HepG2 (cell line): ENCODE measurements at regions not wholly inside any gene's neighbourhood (a gene's known extent, or its start where the extent isn't known, plus 50 kb on each side); places are given as distances from the start of the nearest gene placed in this dataset.
"Not testable (repeated sequence)": the region's sequence is repeated elsewhere in the genome, so short reads cannot be mapped to it uniquely, and the experiment has no call there.

Experiments used
- ATAC-seq: fragments of 200-7000 bp; cut with Tn5 transposase; 3 replicates; pipeline ENCODE4 v1.9.1; 2020; ENCODE audit warnings: mild to moderate bottlenecking, moderate library complexity
- BruUV-seq: library from RNA; stranded (reverse); fragments of 400-500 nt; replicated peaks from 2 replicates; lab custom pipeline; 2021; lab: Mats Ljungman, UMichigan
- CTCF ChIA-PET: fragments of 300-600 bp; formaldehyde crosslinking; extraction: SDS; loops from one replicate; lab custom pipeline; 2021; ENCODE audit warnings: low total read pairs, inconsistent platforms, low intra/inter-chr PET ratio; lab: Yijun Ruan, JAX
- POLR2A ChIA-PET: fragments of 350-600 bp; sonication (Branson Sonifier 250); formaldehyde crosslinking; loops from one replicate; lab custom pipeline; 2020; ENCODE audit warnings: antibody characterized with exemption, inconsistent platforms; lab: Yijun Ruan, JAX
- DNase-seq: peaks from one replicate; pipeline ENCODE4 v3.0.0-alpha.2; 2015; ENCODE audit warnings: low spot score
- FAIRE-seq: peaks from 3 replicates; lab custom pipeline; 2011; peaks lifted over from hg19 to GRCh38; lab: Jason Lieb, UNC
- H2AFZ ChIP-seq: one replicate; pipeline ENCODE4 v1.6.1; 2011; ENCODE audit warnings: low read length, inconsistent platforms
- H3K27ac ChIP-seq: fragments of 300-600 bp; 3 replicates; pipeline ENCODE4 v1.8.0; 2011; ENCODE audit warnings: mixed run types, mild to moderate bottlenecking, mixed read lengths, low read length, inconsistent platforms; ENCODE audit not compliant: insufficient read depth; ENCODE audit errors: extremely low read length
- H3K27me3 ChIP-seq, 2 experiments: fragments of 200-600 bp in 1 of 2; 2 replicates in 1 of 2; 3 replicates in 1 of 2; pipeline versions ENCODE4 v1.6.0 to v1.8.0; 2011; ENCODE audit warnings: low read length in 2 of 2, mild to moderate bottlenecking in 2 of 2, moderate library complexity in 2 of 2, inconsistent platforms in 1 of 2; ENCODE audit not compliant: insufficient read depth in 2 of 2, control insufficient read depth in 1 of 2
- H3K36me3 ChIP-seq, 2 experiments: fragments of 200-600 bp in 1 of 2; replicated peaks in 1 of 2; 2 replicates in 1 of 2; 3 replicates in 1 of 2; pipeline versions ENCODE4 v1.5.1 to v1.8.0; 2011; ENCODE audit warnings: low read length in 2 of 2, inconsistent platforms in 1 of 2; ENCODE audit not compliant: insufficient read depth in 2 of 2, control insufficient read depth in 1 of 2
- H3K4me1 ChIP-seq: 2 replicates; pipeline ENCODE4 v1.5.1; 2012; ENCODE audit warnings: low read length, inconsistent platforms; ENCODE audit not compliant: insufficient read depth
- H3K4me2 ChIP-seq: 2 replicates; pipeline ENCODE4 v1.6.0; 2011; ENCODE audit warnings: low read depth, low read length, inconsistent platforms
- H3K4me3 ChIP-seq, 3 experiments: fragments of 200-600 bp in 1 of 3; sonication (generic), shearing (Covaris generic) in 1 of 3; replicated peaks in 1 of 3; 2 replicates each; pipeline ENCODE4 v1.5.1; 2011 to 2016; ENCODE audit warnings: low read length in 3 of 3, inconsistent platforms in 2 of 3, low read depth in 2 of 3, mild to moderate bottlenecking in 2 of 3, control low read depth in 1 of 3, mixed read lengths in 1 of 3; ENCODE audit not compliant: insufficient read depth in 1 of 3
- H3K79me2 ChIP-seq: one replicate; pipeline ENCODE4 v1.6.1; 2011; ENCODE audit warnings: low read length, inconsistent platforms; ENCODE audit not compliant: insufficient read depth
- H3K9ac ChIP-seq: 2 replicates; pipeline ENCODE4 v1.6.0; 2011; ENCODE audit warnings: mild to moderate bottlenecking, low read depth, low read length, inconsistent platforms; ENCODE audit not compliant: insufficient read depth
- H3K9me3 ChIP-seq: 2 replicates; pipeline ENCODE4 v1.5.1; 2012; ENCODE audit warnings: mild to moderate bottlenecking, low read length
- H4K20me1 ChIP-seq: 2 replicates; pipeline ENCODE4 v1.6.0; 2011; ENCODE audit warnings: inconsistent platforms, mild to moderate bottlenecking, low read length, moderate library complexity; ENCODE audit not compliant: insufficient read depth
- CREB1 ChIP-seq, 2 experiments: fragments of 450-650 bp in 1 of 2; IDR thresholded peaks; 2 replicates each; pipeline ENCODE4 v1.6.1; 2016 to 2017; ENCODE audit warnings: control low read depth in 1 of 2, mild to moderate bottlenecking in 1 of 2, missing compliant biosample characterization in 1 of 2, missing genetic modification characterization in 1 of 2
- GTF2F1 ChIP-seq: fragments of 150-350 bp; IDR thresholded peaks from 2 replicates; pipeline ENCODE4 v1.6.1; 2014; ENCODE audit warnings: low read length
- HNRNPH1 ChIP-seq: fragments of 200-400 bp; formaldehyde crosslinking; optimal IDR thresholded peaks from 2 replicates; pipeline ENCODE3; 2017; ENCODE audit warnings: mild to moderate bottlenecking, low read depth, low read length
- RARG ChIP-seq: sonication (generic); formaldehyde crosslinking; IDR thresholded peaks from 2 replicates; pipeline ENCODE4 v1.4.0; 2020; ENCODE audit warnings: low read depth, mild to moderate bottlenecking, missing genetic modification reagents
- SALL1 ChIP-seq: sonication (generic); formaldehyde crosslinking; IDR thresholded peaks from 2 replicates; pipeline ENCODE4 v1.8.0; 2022; ENCODE audit warnings: mild to moderate bottlenecking, missing genetic modification reagents
- TAF1 ChIP-seq: sonication (generic); formaldehyde crosslinking; IDR thresholded peaks from 2 replicates; pipeline ENCODE4 v1.4.0; 2020; ENCODE audit warnings: missing genetic modification reagents
- WGBS: methylation state at CpG from one replicate; pipeline ENCODE4 v1.1.6; 2017; ENCODE audit warnings: low lambda C conversion rate; 5-methylcytosine and 5-hydroxymethylcytosine counted together
- in situ Hi-C: cut with HindIII; loops from 2 replicates; pipeline ENCODE4 v1.10.0; 2017; ENCODE audit warnings: low pct_unique_long_range_greater_than_20kb; ENCODE audit not compliant: extremely low pct_ligation_motif_present
- intact Hi-C: fragments of 100-400 bp; cut with micrococcal nuclease; formaldehyde crosslinking; loops from one replicate; pipeline ENCODE4 v1.10.0; 2022; ENCODE audit not compliant: unreplicated experiment
- TF ChIP-seq, protein P1 (sequence below): sonication (generic); formaldehyde crosslinking; IDR thresholded peaks from 2 replicates; pipeline ENCODE4 v1.5.0; 2020; ENCODE audit warnings: missing genetic modification reagents

DNA sequence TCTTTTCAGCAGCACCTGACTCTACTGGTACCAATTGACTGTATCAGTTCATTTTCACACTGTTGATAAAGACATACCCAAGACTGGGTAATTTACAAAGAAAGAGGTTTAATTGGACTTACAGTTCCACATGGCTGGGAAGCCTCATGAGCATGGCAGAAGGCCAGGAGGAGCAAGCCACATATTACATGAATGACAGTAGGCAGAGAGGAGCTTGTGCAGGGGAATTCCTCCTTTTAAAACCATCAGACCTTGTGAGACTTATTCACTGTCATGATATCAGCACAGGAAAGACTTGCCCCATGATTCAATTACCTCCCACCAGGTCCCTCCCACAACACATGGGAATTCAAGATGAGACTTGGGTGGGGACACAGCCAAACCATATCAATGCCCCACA, 458.8 kb downstream of the GRIA2 start:
- DNase-seq, BruUV-seq, H3K4me2 ChIP-seq, H3K9ac ChIP-seq, intact Hi-C loops, H3K4me3 ChIP-seq, POLR2A ChIA-PET, H3K9me3 ChIP-seq, FAIRE-seq, H3K27ac ChIP-seq, H4K20me1 ChIP-seq, H3K79me2 ChIP-seq, H3K36me3 ChIP-seq, ATAC-seq, in situ Hi-C loops, H3K27me3 ChIP-seq, H2AFZ ChIP-seq, H3K4me1 ChIP-seq, CTCF ChIA-PET: not testable (repeated sequence)

DNA sequence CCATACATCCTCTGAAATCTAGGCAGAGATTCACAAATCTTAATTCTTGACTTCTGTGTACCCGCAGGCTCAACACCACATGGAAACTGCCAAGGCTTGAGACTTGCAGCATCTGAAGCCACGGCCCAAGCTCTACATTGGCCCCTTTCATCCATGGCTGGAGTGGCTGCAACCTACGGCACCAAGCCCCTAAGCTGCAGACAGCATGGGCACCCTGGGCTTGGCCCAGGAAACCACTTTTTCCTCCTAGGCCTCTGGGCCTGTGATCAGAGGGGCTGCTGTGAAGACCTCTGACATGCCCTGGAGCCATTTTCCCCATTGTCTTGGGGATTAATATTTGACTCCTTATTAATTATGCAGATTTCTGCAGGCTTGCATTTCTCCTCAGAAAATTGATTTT, 457.9 kb downstream of the GRIA2 start:
- no peak overlapping the region for H3K9ac ChIP-seq
- 46% methylated on average over 2 of the region's 3 CpGs for WGBS
- ATAC-seq = no peak

More for the DNA sequence above, 457.9 kb downstream of the GRIA2 start:
- Histone ChIP-seq H3K4me1 (no peaks in the 10 kb centered on the region), H4K20me1 (no peaks in the 10 kb centered on the region), H3K4me2 (no peak overlapping the region), H3K79me2 (no peaks in the 10 kb centered on the region), H3K36me3 (no peaks in the 10 kb centered on the region), H2AFZ (no peak overlapping the region), H3K9me3 (no peaks in the 10 kb centered on the region), H3K27ac (no peak overlapping the region), H3K4me3 (no peak overlapping the region), H3K27me3 (no peaks in the 10 kb centered on the region)
- BruUV-seq = no TSS peak
- ChIA-PET POLR2A (no interaction called here), CTCF (no interaction called here)
- in situ Hi-C loops = no loop called here
- DNase-seq (no peak), FAIRE-seq (no peak)
- intact Hi-C loops = no loop called here
- TF ChIP-seq HNRNPH1 = no peak
- TF ChIP-seq, protein P1, sequence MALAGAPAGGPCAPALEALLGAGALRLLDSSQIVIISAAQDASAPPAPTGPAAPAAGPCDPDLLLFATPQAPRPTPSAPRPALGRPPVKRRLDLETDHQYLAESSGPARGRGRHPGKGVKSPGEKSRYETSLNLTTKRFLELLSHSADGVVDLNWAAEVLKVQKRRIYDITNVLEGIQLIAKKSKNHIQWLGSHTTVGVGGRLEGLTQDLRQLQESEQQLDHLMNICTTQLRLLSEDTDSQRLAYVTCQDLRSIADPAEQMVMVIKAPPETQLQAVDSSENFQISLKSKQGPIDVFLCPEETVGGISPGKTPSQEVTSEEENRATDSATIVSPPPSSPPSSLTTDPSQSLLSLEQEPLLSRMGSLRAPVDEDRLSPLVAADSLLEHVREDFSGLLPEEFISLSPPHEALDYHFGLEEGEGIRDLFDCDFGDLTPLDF = no peak
- TF ChIP-seq RARG (CRISPR knock-in tag) = no peak
- no peak for TF ChIP-seq SALL1 (CRISPR knock-in tag)
- no peak for TF ChIP-seq TAF1 (CRISPR knock-in tag)
- TF ChIP-seq CREB1 (IDR thresholded peaks at IDR 0.05) = no peak
- TF ChIP-seq CREB1 (CRISPR knock-in tag; IDR thresholded peaks at IDR 0.05) = no peak
- TF ChIP-seq GTF2F1 = no peak
